Activated naive CD8-positive, alpha-beta T cell treated with anti-CD3 and anti-CD28 coated beads, Interleukin-2, amount 10 ng/mL, durations not matched to agents 7 days and 5 days (primary cell): ENCODE measurements at regions not wholly inside any gene's neighbourhood (a gene's known extent, or its start where the extent isn't known, plus 50 kb on each side); places are given as distances from the start of the nearest gene placed in this dataset.

Source experiments
- ATAC-seq: fragments of 150-1000 bp; cut with Tn5 transposase; one replicate; pipeline ENCODE4 v1.10.0; 2021; ENCODE audit warnings: low read depth, moderate library complexity
- POLR2A ChIA-PET: fragments of 350-600 bp; sonication (Branson Sonifier 250); formaldehyde crosslinking; loops from one replicate; lab custom pipeline; 2021; ENCODE audit warnings: antibody characterized with exemption; lab: Charles Lee
- DNase-seq: peaks from one replicate; pipeline ENCODE4 v3.0.0; 2021
- H3K27ac Mint-ChIP-seq: one replicate; pipeline ENCODE4 v1.8.0; 2022; ENCODE audit warnings: mild to moderate bottlenecking, mixed read lengths
- H3K27me3 Mint-ChIP-seq: one replicate; pipeline ENCODE4 v1.8.0; 2022; ENCODE audit warnings: mild to moderate bottlenecking, moderate library complexity, mixed read lengths
- H3K36me3 Mint-ChIP-seq: one replicate; pipeline ENCODE4 v1.8.0; 2021; ENCODE audit warnings: mild to moderate bottlenecking, mixed read lengths
- H3K4me1 Mint-ChIP-seq: one replicate; pipeline ENCODE4 v1.8.0; 2021; ENCODE audit warnings: mixed read lengths
- H3K4me3 Mint-ChIP-seq: one replicate; pipeline ENCODE4 v1.8.0; 2022; ENCODE audit warnings: mild to moderate bottlenecking, moderate library complexity, mixed read lengths
- H3K9me3 Mint-ChIP-seq: one replicate; pipeline ENCODE4 v1.8.0; 2021; ENCODE audit warnings: mixed read lengths

GRCh38 chr22:47372596-47373385 is 610.3 kb downstream of the TBC1D22A start:
- H3K36me3 Mint-ChIP-seq: no peaks in the 10 kb centered on the region
- ATAC-seq (no peak), DNase-seq (no peak)
- no peak overlapping the region for H3K4me3 Mint-ChIP-seq
- no peaks in the 10 kb centered on the region for H3K4me1 Mint-ChIP-seq
- POLR2A ChIA-PET: no interaction called here
- H3K27me3 Mint-ChIP-seq: no peaks in the 10 kb centered on the region
- no peak overlapping the region for H3K27ac Mint-ChIP-seq
- H3K9me3 Mint-ChIP-seq: no peaks in the 10 kb centered on the region

DNA sequence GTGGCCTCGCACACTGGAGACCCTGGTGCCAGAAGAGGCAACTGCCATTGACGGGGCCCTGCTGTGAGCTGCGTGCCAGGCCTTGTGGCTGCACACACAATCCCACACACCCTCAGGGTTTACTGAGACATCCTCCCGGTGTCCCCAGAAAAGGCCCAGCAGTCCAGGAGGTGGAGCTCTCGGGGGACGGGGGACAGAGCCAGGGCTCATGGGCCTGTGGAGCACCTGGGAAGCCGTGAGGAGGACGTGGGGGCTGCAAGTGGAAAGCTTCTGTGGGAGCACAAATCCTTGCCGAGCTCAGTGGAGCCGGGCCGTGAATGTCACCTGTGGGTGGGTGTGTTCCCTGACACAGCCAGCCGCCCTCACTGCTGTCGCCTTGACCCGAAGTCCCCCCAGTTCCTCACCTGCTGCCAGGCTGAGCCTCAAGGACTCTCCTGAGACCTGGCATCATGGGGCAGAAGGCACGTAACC is 609.7 kb downstream of the TBC1D22A start:
- ATAC-seq (no peak), DNase-seq (no peak)
- Mint-ChIP-seq H3K36me3 (no peaks in the 10 kb centered on the region), H3K27me3 (no peaks in the 10 kb centered on the region), H3K27ac (no peak overlapping the region), H3K4me1 (no peaks in the 10 kb centered on the region), H3K9me3 (no peaks in the 10 kb centered on the region), H3K4me3 (no peak overlapping the region)
- POLR2A ChIA-PET: no interaction called here

DNA sequence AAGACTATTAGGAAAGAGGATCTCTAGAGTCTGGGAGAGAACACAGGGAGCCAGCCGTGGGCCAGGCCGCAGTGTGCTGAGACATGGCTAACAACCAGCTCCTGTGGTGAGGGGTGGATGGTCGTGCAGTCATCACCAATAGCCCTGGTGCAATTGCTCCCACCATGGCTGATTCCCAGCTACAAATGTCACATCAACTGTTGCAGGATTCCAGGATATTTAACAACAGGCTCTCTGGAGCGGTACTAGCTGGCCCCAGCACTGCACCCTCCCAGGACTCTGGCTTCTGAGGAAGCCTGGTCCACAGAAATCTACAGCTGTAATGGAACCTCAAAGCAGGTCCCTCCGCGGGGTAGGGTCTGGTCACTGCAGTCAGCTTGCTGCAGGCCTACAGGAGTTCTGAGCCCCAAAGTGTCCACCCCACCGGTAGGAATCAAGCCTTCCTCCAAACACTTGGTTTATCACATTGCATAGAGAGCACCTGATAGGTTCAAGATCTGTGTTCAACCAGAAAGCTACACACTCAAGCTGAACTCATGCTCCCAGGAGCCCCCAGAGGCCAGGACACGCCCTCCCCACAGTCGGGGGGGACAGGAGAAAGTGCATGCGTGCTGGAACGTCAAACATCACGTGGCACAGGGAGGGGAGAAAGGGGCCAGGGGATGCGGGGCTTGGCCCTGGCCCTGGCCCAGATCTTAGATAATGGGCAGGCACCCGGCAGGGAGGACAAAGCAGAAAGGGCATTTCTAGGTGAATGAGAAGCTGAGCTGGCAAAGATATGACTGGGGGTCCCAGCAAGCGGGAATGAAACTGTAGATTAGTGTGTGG is 609.0 kb downstream of the TBC1D22A start:
- no peaks in the 10 kb centered on the region for H3K36me3 Mint-ChIP-seq
- POLR2A ChIA-PET: no interaction called here
- H3K9me3 Mint-ChIP-seq: no peaks in the 10 kb centered on the region
- no peak overlapping the region for H3K27ac Mint-ChIP-seq
- no peak overlapping the region for H3K4me3 Mint-ChIP-seq
- H3K27me3 Mint-ChIP-seq: no peaks in the 10 kb centered on the region
- no peaks in the 10 kb centered on the region for H3K4me1 Mint-ChIP-seq
- DNase-seq (no peak), ATAC-seq (no peak)

DNA sequence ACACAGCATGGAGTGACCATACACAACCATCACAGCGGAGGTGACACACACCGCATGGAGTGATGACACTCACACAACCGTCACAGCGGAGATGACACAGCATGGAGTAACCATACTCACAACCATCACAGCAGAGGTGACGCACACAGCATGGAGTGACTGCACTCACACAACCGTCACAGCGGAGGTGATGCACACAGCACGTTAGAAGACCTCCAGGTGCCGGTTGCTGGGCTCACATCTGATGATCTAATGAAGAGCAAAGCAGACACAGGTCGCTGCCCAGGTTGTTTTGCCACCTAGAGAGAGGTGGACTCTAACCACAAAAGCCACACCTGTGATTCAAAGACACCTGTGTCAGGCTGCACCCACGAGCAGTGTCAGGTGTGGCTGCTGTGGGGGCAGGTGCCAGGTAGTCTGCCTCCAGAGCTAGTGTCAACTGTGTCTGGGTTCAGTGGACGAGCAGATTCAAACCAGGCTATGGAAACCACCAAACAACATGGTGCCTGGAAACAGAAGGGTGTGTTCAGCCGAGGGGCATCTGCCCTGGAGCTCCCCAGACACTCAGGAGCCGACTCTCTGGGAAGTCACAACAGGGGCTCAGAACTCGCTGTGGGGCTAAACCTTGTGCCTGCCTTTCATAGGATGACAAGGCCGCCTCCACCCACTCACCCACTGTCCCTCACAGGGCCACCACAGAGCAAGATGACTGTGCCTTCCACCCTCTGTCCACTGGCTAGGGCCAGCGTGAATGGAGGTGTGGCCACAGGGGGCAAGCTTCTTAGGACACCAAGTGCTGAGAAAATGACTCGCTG is 608.2 kb downstream of the TBC1D22A start:
- no peak for DNase-seq
- no peak for ATAC-seq
- Mint-ChIP-seq H3K36me3 (no peaks in the 10 kb centered on the region), H3K4me1 (no peaks in the 10 kb centered on the region), H3K9me3 (no peaks in the 10 kb centered on the region), H3K4me3 (no peak overlapping the region), H3K27me3 (no peaks in the 10 kb centered on the region), H3K27ac (no peak overlapping the region)
- POLR2A ChIA-PET: no interaction called here

DNA sequence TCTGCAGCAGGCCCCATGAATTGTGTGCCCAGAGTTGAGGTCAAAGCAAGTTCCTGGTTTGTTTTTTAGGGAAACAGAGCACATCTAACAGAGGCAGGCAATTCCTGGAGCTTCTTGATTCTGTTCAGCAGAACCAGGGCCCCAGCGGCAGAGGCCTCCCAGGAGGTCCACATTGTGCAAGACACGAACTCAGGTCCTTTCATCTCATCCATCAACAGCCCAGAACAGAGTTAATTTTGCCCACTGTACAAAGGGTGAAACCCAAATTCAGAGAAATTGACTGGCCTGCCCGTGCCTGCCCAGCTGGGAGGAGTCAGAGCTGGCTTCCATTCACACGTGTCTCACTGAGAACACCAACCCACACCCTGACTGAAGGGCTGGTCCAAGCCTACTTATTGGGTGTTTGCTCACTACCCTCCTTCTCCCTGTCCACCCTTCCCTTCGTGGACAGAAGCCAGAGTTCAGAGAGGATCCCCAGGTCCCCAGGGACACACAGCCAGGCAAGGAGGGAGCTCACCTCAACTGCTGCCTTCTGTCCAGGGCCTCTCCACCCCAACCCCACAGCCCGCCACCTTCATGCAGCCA is 607.1 kb downstream of the TBC1D22A start:
- Mint-ChIP-seq H3K9me3 (no peaks in the 10 kb centered on the region), H3K27me3 (no peaks in the 10 kb centered on the region), H3K27ac (no peak overlapping the region), H3K4me1 (no peaks in the 10 kb centered on the region), H3K36me3 (no peaks in the 10 kb centered on the region), H3K4me3 (no peak overlapping the region)
- no peak for ATAC-seq
- DNase-seq: no peak
- POLR2A ChIA-PET: no interaction called here

DNA sequence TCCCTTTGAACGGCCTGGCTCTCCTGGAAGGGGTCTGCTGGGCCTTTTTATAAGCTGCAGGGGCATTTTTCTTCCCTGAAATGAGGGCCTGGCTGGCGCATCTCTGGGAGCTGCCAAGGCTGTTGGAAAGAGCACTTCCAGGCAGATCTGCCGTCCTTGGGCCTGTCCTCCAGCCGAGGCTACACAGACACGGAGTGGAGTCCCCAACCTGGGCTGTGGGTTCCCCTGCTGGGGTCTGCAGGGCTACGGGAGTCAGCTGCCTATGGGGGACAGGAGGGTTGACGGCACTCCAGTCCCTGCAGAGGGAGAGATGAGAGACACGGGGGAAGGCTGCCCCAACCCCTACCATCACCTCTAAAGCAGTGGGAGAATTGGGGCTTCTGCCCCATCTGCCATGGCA is 606.6 kb downstream of the TBC1D22A start:
- H3K27me3 Mint-ChIP-seq: peaks cover 4% of the 10 kb centered on the region
- POLR2A ChIA-PET: no interaction called here
- H3K36me3 Mint-ChIP-seq: no peaks in the 10 kb centered on the region
- H3K4me1 Mint-ChIP-seq: no peaks in the 10 kb centered on the region
- no peak overlapping the region for H3K4me3 Mint-ChIP-seq
- no peak for ATAC-seq
- no peak for DNase-seq
- peaks cover 3% of the 10 kb centered on the region for H3K9me3 Mint-ChIP-seq
- H3K27ac Mint-ChIP-seq: no peak overlapping the region

DNA sequence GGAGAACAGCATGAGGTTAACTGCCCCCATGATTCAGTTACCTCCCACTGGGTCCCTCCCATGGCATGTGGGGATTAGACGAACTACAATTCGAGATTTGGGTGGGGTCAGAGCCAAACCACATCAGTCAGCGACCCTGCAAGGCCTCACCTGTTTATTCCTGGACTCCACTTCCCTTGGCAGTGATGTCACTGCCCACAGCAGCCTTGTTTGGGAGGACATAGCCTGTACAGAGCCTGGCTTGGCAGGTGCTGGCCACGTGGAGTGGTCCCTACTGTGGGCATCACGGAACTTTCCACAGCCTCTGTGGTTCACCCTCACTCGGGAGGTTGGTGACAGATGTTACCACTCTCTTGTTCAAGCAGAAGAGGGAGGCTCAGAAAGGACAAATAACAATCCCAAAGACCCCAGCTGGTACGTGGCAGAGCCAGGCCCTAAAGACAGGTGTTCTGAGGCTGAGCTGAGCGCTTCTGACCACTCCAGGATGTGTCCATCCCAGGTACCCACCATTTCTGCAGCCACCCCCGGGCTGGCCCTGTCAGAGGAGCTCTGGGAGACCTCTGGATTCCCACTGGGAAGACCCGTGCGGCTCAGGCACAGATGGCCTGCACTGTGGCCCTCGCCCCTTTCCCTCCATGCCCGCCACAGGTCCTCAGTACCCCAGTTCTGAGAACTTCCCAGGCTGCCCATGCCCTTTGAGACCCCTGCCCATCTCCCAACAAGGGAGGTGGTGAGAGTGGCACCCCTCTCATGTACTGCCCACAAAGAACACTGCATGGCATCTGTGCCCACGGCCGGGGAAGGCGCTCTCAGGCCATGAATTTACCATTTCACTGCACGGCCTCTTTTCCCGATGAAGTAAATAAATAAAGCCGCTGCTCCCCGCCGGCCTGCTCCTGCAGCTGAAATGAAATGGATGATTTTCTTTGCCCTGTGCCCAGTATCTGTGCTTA is 605.8 kb downstream of the TBC1D22A start:
- no peaks in the 10 kb centered on the region for H3K36me3 Mint-ChIP-seq
- POLR2A ChIA-PET: no interaction called here
- no peak for DNase-seq
- H3K4me3 Mint-ChIP-seq: no peak overlapping the region
- H3K27ac Mint-ChIP-seq: no peak overlapping the region
- no peak for ATAC-seq
- peaks cover 4% of the 10 kb centered on the region for H3K27me3 Mint-ChIP-seq
- H3K4me1 Mint-ChIP-seq: no peaks in the 10 kb centered on the region
- H3K9me3 Mint-ChIP-seq: peaks cover 3% of the 10 kb centered on the region

GRCh38 chr22:47367107-47367690 is 604.7 kb downstream of the TBC1D22A start:
- no peak for ATAC-seq
- Mint-ChIP-seq H3K36me3 (no peaks in the 10 kb centered on the region), H3K4me3 (no peak overlapping the region), H3K9me3 (peaks cover 5% of the 10 kb centered on the region), H3K4me1 (no peaks in the 10 kb centered on the region), H3K27ac (no peak overlapping the region), H3K27me3 (peaks cover 4% of the 10 kb centered on the region)
- DNase-seq: no peak
- POLR2A ChIA-PET: no interaction called here

DNA sequence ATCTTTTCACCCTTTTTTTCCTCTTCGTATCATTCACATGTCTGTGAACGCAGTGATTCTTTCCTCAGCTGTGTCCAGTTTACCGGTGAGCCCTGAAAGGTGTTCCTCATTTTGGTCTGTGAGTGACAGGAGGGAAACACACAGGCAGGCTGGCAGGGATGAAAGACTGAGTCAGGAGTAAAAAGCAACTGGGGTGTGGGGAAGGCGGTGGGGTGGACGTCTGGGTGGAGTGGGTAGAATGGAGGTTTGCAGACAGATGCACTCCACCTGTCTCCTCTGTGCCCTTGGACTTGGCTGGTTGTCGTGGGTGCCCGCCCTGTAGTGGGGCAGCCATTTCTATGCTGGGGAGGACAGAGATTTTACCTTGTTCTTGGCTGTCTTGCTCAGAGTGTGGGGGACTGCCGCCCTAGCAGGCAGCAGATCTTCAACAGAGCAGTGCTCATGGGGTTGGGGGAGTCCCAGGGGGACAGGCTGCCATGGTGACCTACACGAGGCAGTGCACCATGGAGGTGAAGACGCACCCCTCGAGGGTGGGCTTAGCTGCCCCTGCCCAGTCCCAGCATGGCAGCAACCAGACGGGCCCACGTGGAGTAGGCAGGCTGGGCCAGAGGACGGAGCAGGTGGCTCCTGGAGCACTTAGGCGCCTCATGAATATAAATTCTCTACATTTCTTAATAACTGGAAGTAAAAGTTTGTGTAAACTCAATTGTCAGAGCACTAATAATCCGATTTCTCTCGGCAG is 603.7 kb downstream of the TBC1D22A start:
- no peak for DNase-seq

DNA sequence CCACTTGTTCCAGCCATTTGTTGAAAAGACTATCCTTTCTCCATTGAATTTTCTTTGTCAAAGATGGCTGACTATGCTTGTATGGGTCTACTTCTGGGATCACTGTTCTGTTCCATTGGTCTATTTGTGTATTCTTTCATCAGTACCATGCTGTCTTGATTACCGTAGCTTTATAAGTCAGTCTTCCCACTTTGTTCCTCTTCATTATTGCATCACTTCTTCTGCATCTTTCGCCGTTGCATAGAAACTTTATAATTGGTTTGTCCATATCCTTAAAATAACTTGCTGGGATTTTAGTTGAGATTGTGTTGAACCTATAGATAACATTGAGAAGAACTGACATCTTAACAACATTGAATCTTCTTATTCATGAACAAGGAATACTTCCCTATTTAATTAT is 598.8 kb downstream of the TBC1D22A start:
- Mint-ChIP-seq H3K36me3 (no peaks in the 10 kb centered on the region), H3K27ac (no peak overlapping the region), H3K4me3 (no peak overlapping the region), H3K9me3 (peaks cover 6% of the 10 kb centered on the region), H3K4me1 (no peaks in the 10 kb centered on the region), H3K27me3 (peaks cover 4% of the 10 kb centered on the region)
- POLR2A ChIA-PET: no interaction called here
- no peak for ATAC-seq
- no peak for DNase-seq

More for the DNA sequence above, 603.7 kb downstream of the TBC1D22A start:
- Mint-ChIP-seq H3K4me1 (no peaks in the 10 kb centered on the region), H3K27me3 (peaks cover 4% of the 10 kb centered on the region), H3K9me3 (peaks cover 6% of the 10 kb centered on the region), H3K4me3 (no peak overlapping the region), H3K36me3 (no peaks in the 10 kb centered on the region), H3K27ac (no peak overlapping the region)
- no peak for ATAC-seq
- POLR2A ChIA-PET: no interaction called here

DNA sequence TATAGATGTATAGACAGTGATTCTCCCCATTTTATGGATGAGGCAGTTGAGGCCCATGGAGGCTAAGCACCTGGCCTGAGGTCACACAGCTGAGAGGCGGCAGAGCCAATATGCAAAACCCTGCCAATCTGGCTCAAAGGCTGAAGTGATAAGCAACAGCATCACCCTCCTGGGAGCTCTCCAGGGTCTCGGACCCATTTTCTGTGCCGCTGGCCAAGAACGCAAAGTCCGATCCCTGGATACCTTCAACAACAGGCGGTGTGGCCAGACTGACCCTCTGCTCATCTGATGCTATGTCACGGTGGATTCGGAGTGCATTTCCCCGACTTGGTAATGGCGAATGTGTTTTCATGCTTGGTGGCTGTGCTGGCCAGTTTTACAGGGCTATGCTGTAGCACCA is 595.0 kb downstream of the TBC1D22A start:
- H3K9me3 Mint-ChIP-seq: peaks cover 2% of the 10 kb centered on the region
- H3K4me3 Mint-ChIP-seq: no peak overlapping the region
- ATAC-seq (no peak), DNase-seq (no peak)
- POLR2A ChIA-PET: no interaction called here
- H3K4me1 Mint-ChIP-seq: no peaks in the 10 kb centered on the region
- no peak overlapping the region for H3K27ac Mint-ChIP-seq
- H3K27me3 Mint-ChIP-seq: no peaks in the 10 kb centered on the region
- no peaks in the 10 kb centered on the region for H3K36me3 Mint-ChIP-seq
